H1 (cell line): ENCODE measurements at regions not wholly inside any gene's neighbourhood (a gene's known extent, or its start where the extent isn't known, plus 50 kb on each side); places are given as distances from the start of the nearest gene placed in this dataset.

Experiments used
- CTCF ChIA-PET: fragments of 300-600 bp; sonication (Branson Sonifier 250); formaldehyde crosslinking; loops from one replicate; lab custom pipeline; 2021; ENCODE audit not compliant: partially characterized antibody; lab: Charles Lee
- POLR2A ChIA-PET: fragments of 300-600 bp; sonication (Branson Sonifier 250); formaldehyde crosslinking; loops from one replicate; lab custom pipeline; 2021; ENCODE audit warnings: inconsistent platforms; ENCODE audit not compliant: partially characterized antibody; lab: Charles Lee
- DNase-seq, 2 experiments: peaks; one replicate each; pipeline versions ENCODE4 v3.0.0 to v3.0.0-alpha.2; 2010 to 2022; ENCODE audit warnings: low spot score in 2 of 2, low read depth in 1 of 2, mixed read lengths in 1 of 2
- FAIRE-seq: peaks from 2 replicates; lab custom pipeline; 2011; peaks lifted over from hg19 to GRCh38; lab: Jason Lieb, UNC
- H2AFZ ChIP-seq: 2 replicates; pipeline ENCODE4 v1.8.1; 2012; ENCODE audit warnings: low read length, inconsistent platforms
- H2AK5ac ChIP-seq: 2 replicates; pipeline ENCODE4 v1.6.1; 2013; ENCODE audit warnings: low read depth, low read length
- H2BK120ac ChIP-seq: replicated peaks from 2 replicates; pipeline ENCODE3; 2013; ENCODE audit warnings: low read depth, low read length, inconsistent platforms
- H2BK12ac ChIP-seq: 2 replicates; pipeline ENCODE4 v1.6.1; 2013; ENCODE audit warnings: low read depth, low read length
- H2BK15ac ChIP-seq: 2 replicates; pipeline ENCODE4 v1.6.1; 2013; ENCODE audit warnings: low read length
- H2BK20ac ChIP-seq: 2 replicates; pipeline ENCODE4 v1.6.1; 2013; ENCODE audit warnings: low read length
- H2BK5ac ChIP-seq: 2 replicates; pipeline ENCODE4 v1.6.1; 2013; ENCODE audit warnings: low read depth, low read length
- H3K14ac ChIP-seq: 2 replicates; pipeline ENCODE4 v1.6.1; 2013; ENCODE audit warnings: inconsistent platforms; ENCODE audit not compliant: insufficient read length
- H3K18ac ChIP-seq: 2 replicates; pipeline ENCODE4 v1.6.1; 2013; ENCODE audit warnings: low read length; ENCODE audit errors: extremely low read depth
- H3K23ac ChIP-seq: 2 replicates; pipeline ENCODE4 v1.6.1; 2013; ENCODE audit warnings: inconsistent platforms; ENCODE audit not compliant: insufficient read length
- H3K23me2 ChIP-seq: 2 replicates; pipeline ENCODE4 v1.6.1; 2013; ENCODE audit warnings: low read depth, low read length
- H3K27ac ChIP-seq: 2 replicates; pipeline ENCODE4 v1.6.1; 2011; ENCODE audit warnings: low read depth, low read length, inconsistent platforms
- H3K27me3 ChIP-seq, 4 experiments: replicated peaks in 1 of 4; 1 replicate in 1 of 4; 2 replicates in 3 of 4; pipeline versions ENCODE4 v1.6.1 to v1.8.1; 2011 to 2013; ENCODE audit warnings: low read length in 3 of 4, mild to moderate bottlenecking in 3 of 4, inconsistent platforms in 2 of 4, mixed read lengths in 2 of 4, moderate library complexity in 1 of 4; ENCODE audit not compliant: control insufficient read depth in 3 of 4, insufficient read depth in 3 of 4; ENCODE audit errors: extremely low read depth in 1 of 4
- H3K36me3 ChIP-seq, 4 experiments: 2 replicates each; pipeline versions ENCODE4 v1.6.1 to v1.8.1; 2011 to 2013; ENCODE audit warnings: mild to moderate bottlenecking in 4 of 4, low read length in 3 of 4, moderate library complexity in 2 of 4, control low read depth in 1 of 4, inconsistent platforms in 1 of 4; ENCODE audit not compliant: insufficient read depth in 4 of 4, control insufficient read depth in 2 of 4
- H3K4ac ChIP-seq: replicated peaks from 2 replicates; pipeline ENCODE3; 2013; ENCODE audit warnings: low read length, low read depth, mixed read lengths, inconsistent platforms; ENCODE audit not compliant: insufficient read length
- H3K4me1 ChIP-seq, 4 experiments: replicated peaks in 1 of 4; 1 replicate in 1 of 4; 2 replicates in 3 of 4; pipeline versions ENCODE4 v1.6.1 to v1.8.1; 2011 to 2013; ENCODE audit warnings: low read length in 3 of 4, inconsistent platforms in 2 of 4, mixed read lengths in 1 of 4; ENCODE audit not compliant: insufficient read depth in 4 of 4, control insufficient read depth in 3 of 4
- H3K4me2 ChIP-seq, 2 experiments: 2 replicates each; pipeline versions ENCODE4 v1.6.1 to v1.8.1; 2011 to 2013; ENCODE audit warnings: low read depth in 2 of 2, low read length in 2 of 2, control low read depth in 1 of 2, inconsistent platforms in 1 of 2, mild to moderate bottlenecking in 1 of 2; ENCODE audit not compliant: insufficient read depth in 1 of 2
- H3K4me3 ChIP-seq, 4 experiments: fragments of 200-600, 300-600 bp in 1 of 4; sonication (generic), shearing (Covaris generic), sonication (Bioruptor Twin) in 1 of 4; 2 replicates each; pipeline versions ENCODE4 v1.5.1 to v1.8.1; 2011 to 2016; ENCODE audit warnings: low read length in 4 of 4, low read depth in 3 of 4, control low read depth in 2 of 4, inconsistent platforms in 2 of 4, mild to moderate bottlenecking in 2 of 4, mixed read lengths in 1 of 4, moderate library complexity in 1 of 4; ENCODE audit not compliant: insufficient read depth in 2 of 4; ENCODE audit errors: extremely low read depth in 1 of 4
- H3K56ac ChIP-seq: replicated peaks from 2 replicates; pipeline ENCODE3; 2013; ENCODE audit warnings: low read depth, mild to moderate bottlenecking, mixed read lengths, low read length, inconsistent platforms; ENCODE audit not compliant: insufficient read length
- H3K79me1 ChIP-seq: 2 replicates; pipeline ENCODE4 v1.6.1; 2013; ENCODE audit warnings: low read depth, low read length, control low read depth
- H3K79me2 ChIP-seq, 2 experiments: 2 replicates each; pipeline versions ENCODE4 v1.6.1 to v1.8.1; 2012 to 2013; ENCODE audit warnings: low read length in 2 of 2, mild to moderate bottlenecking in 2 of 2, inconsistent platforms in 1 of 2; ENCODE audit not compliant: insufficient read depth in 2 of 2, control insufficient read depth in 1 of 2
- H3K9ac ChIP-seq, 4 experiments: replicated peaks in 1 of 4; 1 replicate in 1 of 4; 2 replicates in 3 of 4; pipeline versions ENCODE4 v1.6.1 to v1.8.1; 2011 to 2013; ENCODE audit warnings: low read depth in 3 of 4, low read length in 3 of 4, control low read depth in 2 of 4, mild to moderate bottlenecking in 2 of 4, moderate library complexity in 2 of 4, inconsistent platforms in 1 of 4; ENCODE audit errors: extremely low read depth in 1 of 4
- H3K9me3 ChIP-seq, 2 experiments: 2 replicates each; pipeline versions ENCODE4 v1.6.1 to v1.8.1; 2012 to 2013; ENCODE audit warnings: mild to moderate bottlenecking in 2 of 2, moderate library complexity in 2 of 2, control low read depth in 1 of 2, inconsistent platforms in 1 of 2, low read depth in 1 of 2, low read length in 1 of 2, mixed read lengths in 1 of 2; ENCODE audit not compliant: insufficient read depth in 2 of 2
- H4K20me1 ChIP-seq, 2 experiments: replicated peaks in 1 of 2; 2 replicates each; pipeline versions ENCODE3 to v1.8.1; 2011 to 2013; ENCODE audit warnings: inconsistent platforms in 2 of 2, low read length in 2 of 2, mild to moderate bottlenecking in 1 of 2; ENCODE audit not compliant: insufficient read depth in 2 of 2, control insufficient read depth in 1 of 2
- H4K5ac ChIP-seq: 2 replicates; pipeline ENCODE4 v1.6.1; 2013; ENCODE audit warnings: low read length, low read depth, mixed read lengths, inconsistent platforms; ENCODE audit not compliant: insufficient read length
- H4K8ac ChIP-seq: 2 replicates; pipeline ENCODE4 v1.8.0; 2013; ENCODE audit warnings: mild to moderate bottlenecking, moderate library complexity, low read length, inconsistent platforms; ENCODE audit not compliant: insufficient read depth; ENCODE audit errors: extremely low read depth
- H4K91ac ChIP-seq: replicated peaks from 2 replicates; pipeline ENCODE3; 2013; ENCODE audit warnings: low read length, mixed read lengths, inconsistent platforms; ENCODE audit not compliant: insufficient read length
- ASH2L ChIP-seq: fragments of 200-600, 300-600 bp; sonication (generic); IDR thresholded peaks from one replicate; pipeline ENCODE4 v1.7.1; 2017; ENCODE audit warnings: low read length
- CTBP2 ChIP-seq: IDR thresholded peaks from 2 replicates; pipeline ENCODE4 v1.7.0; 2011; ENCODE audit warnings: borderline replicate concordance, mild to moderate bottlenecking, moderate library complexity, mixed read lengths, low read length; ENCODE audit not compliant: insufficient read depth, insufficient read length
- FOSL1 ChIP-seq: IDR thresholded peaks from 2 replicates; pipeline ENCODE4 v1.6.1; 2011; ENCODE audit warnings: mild to moderate bottlenecking, low read depth, low read length, moderate library complexity; ENCODE audit not compliant: insufficient read depth
- SP1 ChIP-seq: IDR thresholded peaks from 2 replicates; pipeline ENCODE4 v1.6.1; 2011; ENCODE audit warnings: low read depth, low read length
- TAF1 ChIP-seq: IDR thresholded peaks from 2 replicates; pipeline ENCODE4 v1.6.1; 2011; ENCODE audit warnings: mild to moderate bottlenecking, low read depth, low read length
- WGBS, 2 experiments: shearing (Covaris generic) in 1 of 2; methylation state at CpG; one replicate each; pipeline versions ENCODE4 v1.1.6 to v1.1.7; 2013 to 2015; ENCODE audit warnings: low lambda C conversion rate in 2 of 2, mixed read lengths in 2 of 2, inconsistent platforms in 1 of 2, low coverage in 1 of 2, missing lambda C conversion rate in 1 of 2; ENCODE audit not compliant: insufficient replicate concordance in 2 of 2, insufficient coverage in 1 of 2, insufficient read length in 1 of 2; ENCODE audit errors: extremely low coverage in 1 of 2, missing lambda C conversion rate in 1 of 2; 5-methylcytosine and 5-hydroxymethylcytosine counted together

GRCh38 chr11:115631609-115632008 lies 127.4 kb upstream of the CADM1 start:
- Histone ChIP-seq H3K23ac (no peak overlapping the region), H4K8ac (no peak overlapping the region), H4K5ac (no peak overlapping the region), H3K27me3 (peaks cover 0 to 2% (median 0%) of the 10 kb centered on the region in 4 experiments; a peak in 1 of 7 replicates), H3K9me3 (no peaks in the 10 kb centered on the region; a peak in 1 of 4 replicates), H3K4me2 (no peak overlapping the region), H4K20me1 (no peaks in the 10 kb centered on the region), H2AK5ac (no peak overlapping the region), H3K4me1 (peaks cover 0 to 3% (median 1%) of the 10 kb centered on the region in 4 experiments; a peak in 6 of 7 replicates), H2AFZ (no peak overlapping the region), H3K14ac (no peak overlapping the region), H3K79me2 (no peaks in the 10 kb centered on the region), H2BK20ac (no peak overlapping the region), H4K91ac (peak overlapping the region; percentile 47), H3K18ac (no peak overlapping the region), H3K23me2 (no peaks in the 10 kb centered on the region), H3K36me3 (no peaks in the 10 kb centered on the region), H3K4me3 (no peak overlapping the region), H3K79me1 (no peaks in the 10 kb centered on the region), H2BK12ac (no peak overlapping the region), H2BK5ac (no peak overlapping the region), H3K4ac (peak overlapping the region; percentile 25), H3K56ac (no peak overlapping the region), H2BK120ac (no peak overlapping the region), H2BK15ac (no peak overlapping the region), H3K9ac (no peak overlapping the region), H3K27ac (no peak overlapping the region)
- CTCF ChIA-PET: interaction anchor here (0.7 to 1.3 kb wide), 3 partner anchors 26 to 307 kb away, joined by 3 to 4 read pairs (median 3); no protein-coding TSS in a partner anchor
- DNase-seq (no peak), FAIRE-seq (no peak)
- POLR2A ChIA-PET: no interaction called here
- WGBS, 2 experiments: 89% methylated on average over 4 of the region's 4 CpGs; no CpG with 5 or more reads in 1 of the 2 experiments
- TF ChIP-seq CTBP2 (no peak), ASH2L (no peak), FOSL1 (no peak), TAF1 (no peak), SP1 (no peak)
